Neural progenitor cell (in vitro differentiated cells): ENCODE measurements at regions not wholly inside any gene's neighbourhood (a gene's known extent, or its start where the extent isn't known, plus 50 kb on each side); places are given as distances from the start of the nearest gene placed in this dataset.

ENCODE experiments used
- DNase-seq: peaks from one replicate; pipeline ENCODE4 v3.0.0-alpha.2; 2016; ENCODE audit warnings: low spot score
- H2AFZ ChIP-seq: fragments of 200-600 bp; sonication (generic); replicated peaks from 2 replicates; pipeline ENCODE4 v1.6.1; 2016; ENCODE audit warnings: antibody characterized with exemption
- H3F3A ChIP-seq: fragments of 200-600 bp; sonication (generic); 2 replicates; pipeline ENCODE4 v1.6.1; 2016; ENCODE audit warnings: antibody characterized with exemption, low read depth
- H3K27ac ChIP-seq: fragments of 200-600 bp; sonication (generic); 2 replicates; pipeline ENCODE4 v1.5.1; 2016; ENCODE audit warnings: mild to moderate bottlenecking
- H3K27me3 ChIP-seq: fragments of 200-600 bp; sonication (generic); 2 replicates; pipeline ENCODE4 v1.6.1; 2016; ENCODE audit warnings: mild to moderate bottlenecking, moderate library complexity
- H3K36me3 ChIP-seq: fragments of 200-600 bp; sonication (generic); 2 replicates; pipeline ENCODE4 v1.5.1; 2016
- H3K4me1 ChIP-seq: fragments of 200-600 bp; sonication (generic); 2 replicates; pipeline ENCODE4 v1.6.1; 2016; ENCODE audit warnings: mixed run types
- H3K4me2 ChIP-seq: fragments of 200-600 bp; sonication (generic); 2 replicates; pipeline ENCODE4 v1.6.1; 2016
- H3K4me3 ChIP-seq: fragments of 200-600 bp; sonication (generic); 2 replicates; pipeline ENCODE4 v1.5.1; 2016
- H3K79me2 ChIP-seq: fragments of 200-600 bp; sonication (generic); 2 replicates; pipeline ENCODE4 v1.6.1; 2016; ENCODE audit warnings: low read depth
- H3K9ac ChIP-seq: fragments of 200-600 bp; sonication (generic); 2 replicates; pipeline ENCODE4 v1.6.1; 2016
- H3K9me3 ChIP-seq: fragments of 200-600 bp; sonication (generic); 2 replicates; pipeline ENCODE4 v1.5.1; 2016; ENCODE audit warnings: low read depth
- H4K20me1 ChIP-seq: fragments of 200-600 bp; sonication (generic); 2 replicates; pipeline ENCODE4 v1.6.1; 2016; ENCODE audit warnings: low read depth
- H3K27ac Mint-ChIP-seq: 3 replicates; pipeline ENCODE4 v1.8.0; 2021; ENCODE audit warnings: mixed read lengths
- H3K27me3 Mint-ChIP-seq: 2 replicates; pipeline ENCODE4 v1.8.0; 2022; ENCODE audit warnings: low read depth, mild to moderate bottlenecking, inconsistent platforms, moderate library complexity, mixed read lengths; ENCODE audit not compliant: insufficient read depth
- H3K36me3 Mint-ChIP-seq: 3 replicates; pipeline ENCODE4 v1.8.0; 2021; ENCODE audit warnings: mixed read lengths
- H3K4me1 Mint-ChIP-seq: 3 replicates; pipeline ENCODE4 v1.8.0; 2021; ENCODE audit warnings: mixed read lengths
- H3K4me3 Mint-ChIP-seq: 3 replicates; pipeline ENCODE4 v1.8.0; 2021; ENCODE audit warnings: mild to moderate bottlenecking, moderate library complexity, mixed read lengths
- H3K9me3 Mint-ChIP-seq: 3 replicates; pipeline ENCODE4 v1.8.0; 2020; ENCODE audit warnings: mixed read lengths
- CTCF ChIP-seq: fragments of 200-600 bp; sonication (generic); IDR thresholded peaks from 2 replicates; pipeline ENCODE4 v1.5.1; 2017; ENCODE audit warnings: antibody characterized with exemption, mild to moderate bottlenecking
- EZH2 ChIP-seq: fragments of 200-600 bp; sonication (generic); IDR thresholded peaks from 2 replicates; pipeline ENCODE4 v1.6.1; 2017; ENCODE audit warnings: antibody characterized with exemption, mild to moderate bottlenecking, moderate library complexity
- EZH2phosphoT487 ChIP-seq: fragments of 200-600 bp; sonication (generic); IDR thresholded peaks from 2 replicates; pipeline ENCODE4 v1.6.1; 2017; ENCODE audit warnings: antibody characterized with exemption

- Mint-ChIP-seq H3K9me3 (peaks cover 10% of the 10 kb centered on the region), H3K27me3 (peaks cover 7% of the 10 kb centered on the region)
Observed at GRCh38 chr20:57890202-57890800, 180.5 kb upstream of the PMEPA1 start.

DNA sequence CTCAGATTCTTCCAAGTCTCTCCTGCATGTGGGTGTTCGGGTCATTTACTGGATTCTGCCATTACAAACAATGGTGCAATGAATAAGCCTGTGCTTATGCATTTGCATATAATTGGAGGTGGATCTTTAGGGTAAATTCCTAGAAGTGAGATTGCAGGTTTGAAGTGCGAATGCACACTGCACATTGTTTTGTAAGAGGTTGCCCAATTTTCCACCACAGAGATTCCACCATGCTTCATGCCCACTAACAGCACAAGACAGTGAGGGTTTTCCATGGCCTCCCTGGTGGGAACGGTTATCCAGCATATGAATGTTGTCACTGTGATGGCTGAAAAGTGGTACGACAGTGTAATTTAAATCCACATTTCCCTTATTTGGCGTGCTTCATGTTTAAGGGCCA is 178.8 kb upstream of the PMEPA1 start:
- Histone ChIP-seq H3K4me2 (no peak overlapping the region), H3K4me1 (peaks cover 10% of the 10 kb centered on the region), H3K9ac (no peak overlapping the region), H3K27me3 (no peaks in the 10 kb centered on the region), H3K36me3 (no peaks in the 10 kb centered on the region), H3K9me3 (no peaks in the 10 kb centered on the region), H3K27ac (no peak overlapping the region), H3K4me3 (no peak overlapping the region), H3F3A (no peaks in the 10 kb centered on the region), H2AFZ (no peak overlapping the region), H4K20me1 (no peaks in the 10 kb centered on the region), H3K79me2 (no peaks in the 10 kb centered on the region)
- TF ChIP-seq EZH2 (no peak), EZH2phosphoT487 (no peak), CTCF (no peak)
- Mint-ChIP-seq H3K4me1 (peaks cover 25% of the 10 kb centered on the region), H3K36me3 (no peaks in the 10 kb centered on the region), H3K9me3 (peaks cover 10% of the 10 kb centered on the region), H3K4me3 (no peak overlapping the region), H3K27ac (no peak overlapping the region), H3K27me3 (peaks cover 9% of the 10 kb centered on the region)
- DNase-seq = no peak

More at GRCh38 chr20:57890202-57890800, 180.5 kb upstream of the PMEPA1 start:
- Histone ChIP-seq H3K79me2 (no peaks in the 10 kb centered on the region), H3K27ac (no peak overlapping the region), H3K36me3 (no peaks in the 10 kb centered on the region), H3K9me3 (no peaks in the 10 kb centered on the region), H4K20me1 (no peaks in the 10 kb centered on the region), H3K4me2 (no peak overlapping the region), H2AFZ (no peak overlapping the region), H3K4me3 (no peak overlapping the region), H3K4me1 (peaks cover 10% of the 10 kb centered on the region), H3K9ac (no peak overlapping the region), H3F3A (no peaks in the 10 kb centered on the region), H3K27me3 (no peaks in the 10 kb centered on the region)
- Mint-ChIP-seq H3K36me3 (no peaks in the 10 kb centered on the region), H3K4me3 (no peak overlapping the region), H3K4me1 (peaks cover 29% of the 10 kb centered on the region), H3K27ac (no peak overlapping the region)
- TF ChIP-seq EZH2 = no peak
- no peak for TF ChIP-seq EZH2phosphoT487
- no peak for TF ChIP-seq CTCF
- DNase-seq = no peak

GRCh38 chr20:57884956-57885355 is 175.1 kb upstream of the PMEPA1 start:
- H3K9me3 Mint-ChIP-seq = peaks cover 10% of the 10 kb centered on the region
- no peak overlapping the region for H3K27ac Mint-ChIP-seq
- Histone ChIP-seq H4K20me1 (no peaks in the 10 kb centered on the region), H3F3A (no peaks in the 10 kb centered on the region), H3K36me3 (no peaks in the 10 kb centered on the region), H3K4me2 (no peak overlapping the region), H2AFZ (no peak overlapping the region), H3K9me3 (no peaks in the 10 kb centered on the region), H3K27me3 (no peaks in the 10 kb centered on the region), H3K9ac (no peak overlapping the region), H3K4me3 (no peak overlapping the region), H3K79me2 (no peaks in the 10 kb centered on the region), H3K4me1 (no peaks in the 10 kb centered on the region), H3K27ac (no peak overlapping the region)
- no peaks in the 10 kb centered on the region for H3K36me3 Mint-ChIP-seq
- H3K27me3 Mint-ChIP-seq = peaks cover 9% of the 10 kb centered on the region
- H3K4me1 Mint-ChIP-seq = peaks cover 11% of the 10 kb centered on the region
- DNase-seq = no peak
- TF ChIP-seq EZH2phosphoT487 = no peak
- TF ChIP-seq EZH2 = no peak
- no peak overlapping the region for H3K4me3 Mint-ChIP-seq

DNA sequence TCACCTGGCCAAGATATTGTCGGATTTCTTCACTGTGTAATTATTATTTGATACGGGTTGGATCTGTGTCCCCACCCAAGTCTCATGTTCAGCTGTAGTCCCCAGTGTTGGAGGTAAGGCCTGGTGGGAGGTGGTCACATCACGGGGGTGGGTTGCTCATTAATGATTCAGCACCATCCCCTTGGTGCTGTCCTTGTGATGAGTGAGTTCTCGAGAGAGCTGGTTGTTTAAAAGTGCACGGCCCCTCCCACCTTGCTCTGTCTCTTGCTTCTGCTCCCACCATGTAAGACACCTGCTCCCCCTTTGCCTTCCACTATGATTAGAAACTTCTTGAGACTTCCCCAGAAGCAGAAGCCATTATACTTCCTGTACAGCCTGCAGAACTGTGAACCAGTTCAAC is 173.9 kb upstream of the PMEPA1 start:
- no peaks in the 10 kb centered on the region for H3K4me1 ChIP-seq
- no peak overlapping the region for H3K27ac ChIP-seq
- H3K9me3 Mint-ChIP-seq = peaks cover 10% of the 10 kb centered on the region
- DNase-seq = no peak
- H3K27ac Mint-ChIP-seq = no peak overlapping the region
- no peaks in the 10 kb centered on the region for H3K9me3 ChIP-seq
- no peak overlapping the region for H3K4me3 ChIP-seq
- H2AFZ ChIP-seq = no peak overlapping the region
- H3K27me3 ChIP-seq = no peaks in the 10 kb centered on the region
- no peak overlapping the region for H3K4me2 ChIP-seq
- no peaks in the 10 kb centered on the region for H3K79me2 ChIP-seq
- H3K9ac ChIP-seq = no peak overlapping the region
- peaks cover 7% of the 10 kb centered on the region for H3K27me3 Mint-ChIP-seq
- H3F3A ChIP-seq = no peaks in the 10 kb centered on the region
- no peak overlapping the region for H3K4me3 Mint-ChIP-seq
- H4K20me1 ChIP-seq = no peaks in the 10 kb centered on the region
- TF ChIP-seq EZH2 (no peak), CTCF (no peak), EZH2phosphoT487 (no peak)
- no peaks in the 10 kb centered on the region for H3K36me3 ChIP-seq
- H3K36me3 Mint-ChIP-seq = no peaks in the 10 kb centered on the region
- peaks cover 12% of the 10 kb centered on the region for H3K4me1 Mint-ChIP-seq
